Gastroesophageal sphincter (tissue), 4 donors: ENCODE measurements at regions not wholly inside any gene's neighbourhood (a gene's known extent, or its start where the extent isn't known, plus 50 kb on each side); places are given as distances from the start of the nearest gene placed in this dataset.
"Not testable (repeated sequence)": the region's sequence is repeated elsewhere in the genome, so short reads cannot be mapped to it uniquely, and the experiment has no call there.

Experiments
- ATAC-seq: fragments of 150-250 bp; one replicate; pipeline ENCODE4 v1.9.1; 2016; ENCODE audit warnings: mild to moderate bottlenecking, moderate library complexity
- H3K27ac ChIP-seq, 4 donors: fragments of 200-600 bp; sonication (generic) in 3 of 4; 1 replicate in 3 of 4; 2 replicates in 1 of 4; pipeline ENCODE4 v1.5.1; 2016 to 2019
- H3K27me3 ChIP-seq: fragments of 200-600 bp; sonication (generic); one replicate; pipeline ENCODE4 v1.5.1; 2019
- H3K36me3 ChIP-seq, 2 donors: fragments of 200-600 bp; sonication (generic); one replicate each; pipeline ENCODE4 v1.5.1; 2019; ENCODE audit warnings: control low read depth in 1 of 2
- H3K4me1 ChIP-seq, 3 donors: fragments of 200-600 bp; sonication (generic); 1 replicate in 2 of 3; 2 replicates in 1 of 3; pipeline ENCODE4 v1.5.1; 2016 to 2019; ENCODE audit warnings: control low read depth in 2 of 3
- H3K4me3 ChIP-seq, 2 donors: fragments of 200-600 bp; sonication (generic); one replicate each; pipeline ENCODE4 v1.5.1; 2019; ENCODE audit warnings: mild to moderate bottlenecking in 1 of 2, moderate library complexity in 1 of 2
- H3K9me3 ChIP-seq, 3 donors: fragments of 200-600 bp; sonication (generic); one replicate each; pipeline ENCODE4 v1.5.1; 2017 to 2019; ENCODE audit warnings: control low read depth in 2 of 3
- EP300 ChIP-seq: sonication (generic); formaldehyde crosslinking; IDR thresholded peaks from one replicate; pipeline ENCODE4 v1.6.1; 2017; ENCODE audit warnings: antibody characterized with exemption, mild to moderate bottlenecking
- POLR2A ChIP-seq, 2 donors: fragments of 450-650 bp; IDR thresholded peaks; one replicate each; pipeline ENCODE4 v1.6.1; 2017; ENCODE audit warnings: antibody characterized with exemption in 2 of 2, mild to moderate bottlenecking in 2 of 2, moderate library complexity in 1 of 2
- POLR2AphosphoS5 ChIP-seq: sonication (generic); formaldehyde crosslinking; IDR thresholded peaks from one replicate; pipeline ENCODE4 v1.6.1; 2017; ENCODE audit warnings: antibody characterized with exemption
- WGBS, 2 donors: methylation state at CpG; one replicate each; pipeline ENCODE4 v1.1.5; 2018; ENCODE audit warnings: low coverage in 1 of 2; 5-methylcytosine and 5-hydroxymethylcytosine counted together
- TF ChIP-seq, protein P1 (sequence below), 4 experiments: fragments of 200-600 bp in 2 of 4; fragments of 450-650 bp in 2 of 4; sonication (generic) in 1 of 4; IDR thresholded peaks; one replicate each; pipeline ENCODE4 v1.5.1; 2017 to 2019; ENCODE audit warnings: antibody characterized with exemption in 4 of 4, mild to moderate bottlenecking in 2 of 4, moderate library complexity in 2 of 4

DNA sequence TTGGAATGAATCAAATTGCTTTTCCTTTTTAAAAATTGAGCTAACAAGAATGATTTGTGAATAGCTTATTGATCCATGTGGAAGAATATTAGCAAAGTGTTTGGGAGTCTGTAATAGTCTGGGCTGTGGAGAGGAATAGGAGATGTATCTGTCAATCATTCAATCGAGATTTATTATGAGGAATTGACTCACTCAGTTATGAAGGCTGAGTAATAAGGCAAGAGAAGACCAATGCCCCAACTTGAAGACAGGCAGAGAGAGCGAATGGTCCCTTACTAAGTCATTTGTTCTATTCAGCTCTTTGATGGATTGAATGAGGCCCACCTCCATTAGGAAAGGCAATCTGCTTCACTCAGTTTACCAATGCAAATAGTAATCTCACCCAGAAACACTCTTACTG, 403.0 kb downstream of the CD83 start:
- H3K9me3 ChIP-seq: no peaks in the 10 kb centered on the region
- no peaks in the 10 kb centered on the region for H3K27me3 ChIP-seq
- WGBS, 2 donors: 88 to 92% methylated on average over 2 of the region's 2 CpGs
- H3K4me3 ChIP-seq: no peak overlapping the region
- H3K27ac ChIP-seq: no peak overlapping the region
- H3K36me3 ChIP-seq: no peaks in the 10 kb centered on the region
- H3K4me1 ChIP-seq: peaks cover 0 to 5% (median 3%) of the 10 kb centered on the region in 3 donors
- TF ChIP-seq, protein P1, sequence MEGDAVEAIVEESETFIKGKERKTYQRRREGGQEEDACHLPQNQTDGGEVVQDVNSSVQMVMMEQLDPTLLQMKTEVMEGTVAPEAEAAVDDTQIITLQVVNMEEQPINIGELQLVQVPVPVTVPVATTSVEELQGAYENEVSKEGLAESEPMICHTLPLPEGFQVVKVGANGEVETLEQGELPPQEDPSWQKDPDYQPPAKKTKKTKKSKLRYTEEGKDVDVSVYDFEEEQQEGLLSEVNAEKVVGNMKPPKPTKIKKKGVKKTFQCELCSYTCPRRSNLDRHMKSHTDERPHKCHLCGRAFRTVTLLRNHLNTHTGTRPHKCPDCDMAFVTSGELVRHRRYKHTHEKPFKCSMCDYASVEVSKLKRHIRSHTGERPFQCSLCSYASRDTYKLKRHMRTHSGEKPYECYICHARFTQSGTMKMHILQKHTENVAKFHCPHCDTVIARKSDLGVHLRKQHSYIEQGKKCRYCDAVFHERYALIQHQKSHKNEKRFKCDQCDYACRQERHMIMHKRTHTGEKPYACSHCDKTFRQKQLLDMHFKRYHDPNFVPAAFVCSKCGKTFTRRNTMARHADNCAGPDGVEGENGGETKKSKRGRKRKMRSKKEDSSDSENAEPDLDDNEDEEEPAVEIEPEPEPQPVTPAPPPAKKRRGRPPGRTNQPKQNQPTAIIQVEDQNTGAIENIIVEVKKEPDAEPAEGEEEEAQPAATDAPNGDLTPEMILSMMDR (IDR thresholded peaks at IDR 0.05): no peak
- TF ChIP-seq POLR2AphosphoS5 (no peak), EP300 (no peak), POLR2A (IDR thresholded peaks at IDR 0.05) (no peak)
- ATAC-seq: no peak

DNA sequence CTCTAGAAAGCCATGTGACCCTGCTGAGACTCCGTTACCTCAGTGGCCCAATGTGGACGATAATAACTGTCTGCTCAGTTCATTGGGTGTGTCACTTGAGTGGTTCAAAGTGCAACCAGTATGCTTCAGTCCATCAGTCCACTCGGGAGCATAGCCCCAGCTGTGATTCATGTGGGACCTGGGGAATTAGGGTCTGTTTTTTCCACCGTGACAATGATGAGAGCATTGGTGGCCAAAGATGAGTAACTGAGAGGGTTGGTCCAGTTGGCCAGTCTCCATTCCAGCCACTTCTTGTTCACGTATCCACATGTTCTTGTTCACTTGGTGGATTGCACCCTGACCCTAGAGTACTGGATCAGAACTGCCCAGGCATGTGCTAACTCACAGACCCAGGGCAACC, 403.6 kb downstream of the CD83 start:
- ATAC-seq: no peak
- TF ChIP-seq POLR2AphosphoS5: no peak
- TF ChIP-seq, protein P1 (IDR thresholded peaks at IDR 0.05): no peak
- no peak for TF ChIP-seq POLR2A (IDR thresholded peaks at IDR 0.05)
- TF ChIP-seq EP300: no peak
- WGBS, 2 donors: 70% methylated on average over 5 of the region's 5 CpGs; no CpG with 5 or more reads in 1 of the 2 donors

DNA sequence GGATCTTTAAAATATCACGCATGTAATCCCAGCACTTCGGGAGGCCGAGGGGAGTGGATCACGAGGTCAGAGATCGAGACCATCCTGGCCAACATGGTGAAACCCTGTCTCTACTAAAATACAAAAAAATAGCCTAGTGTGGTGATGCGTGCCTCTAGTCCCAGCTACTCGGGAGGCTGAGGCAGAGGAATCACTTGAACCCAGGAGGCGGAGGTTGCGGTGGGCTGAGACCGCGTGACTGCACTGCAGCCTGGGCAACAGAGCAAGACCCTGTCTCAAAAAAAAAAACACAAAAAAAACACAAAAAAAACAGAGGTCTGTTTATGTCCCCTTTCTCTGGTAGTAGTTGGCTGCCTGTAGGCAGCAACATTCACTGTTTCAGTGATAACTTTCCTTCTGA, 404.3 kb downstream of the CD83 start:
- not testable (repeated sequence) for H3K36me3 ChIP-seq, H3K9me3 ChIP-seq, H3K4me3 ChIP-seq, ATAC-seq, H3K4me1 ChIP-seq, H3K27ac ChIP-seq, H3K27me3 ChIP-seq
- WGBS, 2 donors: 90 to 93% methylated on average over 5 to 10 of the region's 11 CpGs

More for the DNA sequence above, 403.6 kb downstream of the CD83 start:
- Histone ChIP-seq H3K27ac (no peak overlapping the region), H3K9me3 (no peaks in the 10 kb centered on the region), H3K4me1 (peaks cover 0 to 5% (median 3%) of the 10 kb centered on the region in 3 donors), H3K4me3 (no peak overlapping the region), H3K27me3 (no peaks in the 10 kb centered on the region), H3K36me3 (no peaks in the 10 kb centered on the region)

DNA sequence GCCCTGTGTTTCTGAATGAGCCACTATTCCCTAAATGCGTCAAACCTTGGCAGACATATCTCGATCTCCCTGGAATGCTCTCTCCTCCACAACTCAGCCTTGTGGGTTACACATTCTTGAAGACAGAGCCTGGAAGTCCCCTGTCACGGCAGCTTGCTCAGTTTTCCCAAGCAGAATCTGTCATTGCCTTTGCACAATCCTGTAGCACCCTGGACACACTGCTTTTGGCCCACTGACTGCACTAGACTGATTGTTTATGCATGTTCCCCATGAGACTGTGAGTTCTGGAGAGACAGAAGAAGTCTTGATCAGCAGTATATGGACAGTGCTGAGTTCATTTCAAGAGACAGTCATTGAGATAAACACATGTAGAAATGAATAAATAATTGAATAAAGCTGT, 406.7 kb downstream of the CD83 start:
- Histone ChIP-seq H3K27ac (no peak overlapping the region), H3K36me3 (no peaks in the 10 kb centered on the region), H3K27me3 (no peaks in the 10 kb centered on the region), H3K9me3 (no peaks in the 10 kb centered on the region), H3K4me3 (no peak overlapping the region), H3K4me1 (peaks cover 0 to 3% (median 0%) of the 10 kb centered on the region in 3 donors)
- ATAC-seq: peak; percentile 92
- 40 to 90% methylated on average over 1 to 3 of the region's 3 CpGs for WGBS, 2 donors
- TF ChIP-seq, protein P1 (IDR thresholded peaks at IDR 0.05): no peak
- TF ChIP-seq POLR2AphosphoS5 (peak; percentile 19), POLR2A (IDR thresholded peaks at IDR 0.05) (no peak)

DNA sequence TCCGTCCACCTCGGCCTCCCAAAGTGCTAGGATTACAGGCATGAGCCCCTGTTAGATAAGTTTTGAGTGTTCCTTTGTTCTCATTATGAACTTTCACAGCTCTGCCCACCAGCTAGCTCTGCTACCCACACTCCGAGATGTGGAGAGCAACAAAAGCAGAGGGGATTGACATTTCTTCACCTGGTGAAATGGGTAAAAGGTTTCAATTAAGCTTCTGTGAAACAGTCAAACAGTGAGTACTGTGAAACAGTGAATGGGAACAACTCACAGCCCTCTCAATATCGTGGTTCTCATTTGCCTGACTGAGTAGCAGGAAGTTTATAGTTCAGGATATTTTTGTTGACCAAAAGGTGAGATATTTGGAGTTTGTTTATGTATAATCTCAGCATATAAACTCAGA, 412.8 kb downstream of the CD83 start:
- TF ChIP-seq POLR2AphosphoS5 (no peak), POLR2A (IDR thresholded peaks at IDR 0.05) (no peak), EP300 (no peak)
- TF ChIP-seq, protein P1 (IDR thresholded peaks at IDR 0.05): no peak
- 84 to 86% methylated on average over 1 to 4 of the region's 4 CpGs for WGBS, 2 donors
- H3K9me3 ChIP-seq: no peaks in the 10 kb centered on the region
- no peak for ATAC-seq
- H3K27me3 ChIP-seq: no peaks in the 10 kb centered on the region
- H3K4me1 ChIP-seq: peaks cover 0 to 7% (median 0%) of the 10 kb centered on the region in 3 donors
- H3K36me3 ChIP-seq: no peaks in the 10 kb centered on the region
- H3K27ac ChIP-seq: no peak overlapping the region
- no peak overlapping the region for H3K4me3 ChIP-seq
